ENCODE measurements at regions not wholly inside any gene's neighbourhood (a gene's known extent, or its start where the extent isn't known, plus 50 kb on each side); places are given as distances from the start of the nearest gene placed in this dataset.
"Not testable (repeated sequence)": the region's sequence is repeated elsewhere in the genome, so short reads cannot be mapped to it uniquely, and the experiment has no call there.

DNA sequence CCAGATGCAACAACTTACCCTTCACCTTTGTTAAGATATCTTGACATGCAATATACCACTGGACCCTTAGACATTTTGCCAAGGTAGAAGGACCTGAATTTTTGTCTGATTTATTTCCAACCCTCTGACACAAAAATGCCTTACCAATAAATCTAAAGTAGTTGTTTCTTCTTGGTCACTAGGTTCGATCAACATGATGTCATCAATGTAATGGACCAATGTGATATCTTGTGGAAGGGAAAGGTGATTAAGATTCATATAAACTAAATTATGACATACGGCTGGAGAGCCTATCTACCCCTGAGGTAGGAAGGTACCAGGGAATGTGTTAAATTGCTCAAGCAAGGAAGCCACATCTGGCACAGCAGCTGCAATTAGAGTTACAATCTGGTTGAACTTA lies 67.7 kb upstream of the SERPINE2 start:
- no peak for DNase-seq

DNA sequence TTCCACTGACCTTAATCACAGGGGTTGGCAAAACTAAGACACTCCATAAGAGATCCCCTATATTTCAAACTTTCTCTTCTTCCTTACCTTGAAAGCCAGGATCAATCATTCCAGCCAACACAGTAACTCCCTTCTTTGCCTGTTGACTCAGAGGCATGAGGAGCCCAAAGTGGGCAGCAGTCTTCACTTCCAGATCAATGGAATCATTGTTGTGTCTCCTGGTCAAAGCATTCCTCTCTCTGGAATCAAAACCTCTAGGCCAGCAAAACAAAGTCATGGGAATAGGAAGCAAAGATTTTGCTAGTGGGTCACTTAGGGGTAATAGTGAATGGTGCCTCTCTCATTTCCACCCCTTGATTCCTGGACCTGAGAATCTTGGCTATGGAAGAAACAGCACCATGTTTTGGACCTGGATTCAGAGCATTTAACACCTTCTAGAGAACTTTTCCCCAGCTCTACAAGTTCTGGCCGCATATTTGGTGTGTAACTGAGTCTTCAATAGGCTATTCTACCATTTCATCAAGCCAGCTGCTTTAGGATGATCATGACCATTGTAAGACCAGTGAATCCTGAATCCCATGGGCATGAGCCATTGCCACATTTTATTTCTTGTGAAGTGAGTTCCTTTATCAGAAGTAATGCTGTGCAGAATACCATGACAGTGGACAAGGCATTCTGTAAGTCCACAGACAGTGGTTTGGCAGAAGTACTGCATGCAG lies 65.7 kb upstream of the SERPINE2 start:
- DNase-seq, result no peak

DNA sequence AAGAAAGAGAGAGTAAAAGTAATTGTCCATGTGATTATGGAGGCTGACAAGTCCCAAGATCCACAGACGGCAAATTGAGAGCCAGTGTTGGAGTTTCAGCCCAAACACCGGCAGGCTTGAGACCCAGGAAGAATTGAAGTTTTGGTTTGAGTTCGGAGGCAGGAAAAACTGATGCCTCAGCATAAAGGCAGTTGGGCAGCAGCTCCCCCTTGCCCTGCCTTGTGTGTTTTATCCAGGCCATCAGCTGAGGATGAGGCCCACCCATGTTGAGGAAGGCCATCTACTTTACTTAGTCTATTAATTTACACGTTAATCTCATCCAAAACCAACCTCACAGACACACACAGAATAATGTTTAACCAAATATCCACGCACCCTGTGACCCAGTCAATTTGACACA lies 64.6 kb upstream of the SERPINE2 start:
- DNase-seq, result no peak

DNA sequence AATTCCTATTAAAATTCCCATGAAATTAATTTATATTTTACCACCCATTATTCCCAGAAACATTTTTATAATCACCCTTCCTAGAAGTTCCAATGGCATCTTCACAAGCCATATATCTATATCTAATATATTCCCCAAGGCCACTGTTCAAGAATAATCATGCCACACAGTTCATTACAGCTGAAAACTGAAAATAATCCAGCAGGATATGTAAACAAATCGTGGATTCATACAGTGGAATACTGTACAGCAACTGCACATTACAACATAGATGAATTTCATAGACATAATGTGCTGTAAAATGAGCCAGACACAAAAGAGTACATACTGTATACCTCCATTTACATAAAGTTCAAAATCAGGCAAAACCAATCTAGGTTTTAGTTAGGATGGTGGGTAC lies 63.9 kb upstream of the SERPINE2 start:
- no peak for DNase-seq

DNA sequence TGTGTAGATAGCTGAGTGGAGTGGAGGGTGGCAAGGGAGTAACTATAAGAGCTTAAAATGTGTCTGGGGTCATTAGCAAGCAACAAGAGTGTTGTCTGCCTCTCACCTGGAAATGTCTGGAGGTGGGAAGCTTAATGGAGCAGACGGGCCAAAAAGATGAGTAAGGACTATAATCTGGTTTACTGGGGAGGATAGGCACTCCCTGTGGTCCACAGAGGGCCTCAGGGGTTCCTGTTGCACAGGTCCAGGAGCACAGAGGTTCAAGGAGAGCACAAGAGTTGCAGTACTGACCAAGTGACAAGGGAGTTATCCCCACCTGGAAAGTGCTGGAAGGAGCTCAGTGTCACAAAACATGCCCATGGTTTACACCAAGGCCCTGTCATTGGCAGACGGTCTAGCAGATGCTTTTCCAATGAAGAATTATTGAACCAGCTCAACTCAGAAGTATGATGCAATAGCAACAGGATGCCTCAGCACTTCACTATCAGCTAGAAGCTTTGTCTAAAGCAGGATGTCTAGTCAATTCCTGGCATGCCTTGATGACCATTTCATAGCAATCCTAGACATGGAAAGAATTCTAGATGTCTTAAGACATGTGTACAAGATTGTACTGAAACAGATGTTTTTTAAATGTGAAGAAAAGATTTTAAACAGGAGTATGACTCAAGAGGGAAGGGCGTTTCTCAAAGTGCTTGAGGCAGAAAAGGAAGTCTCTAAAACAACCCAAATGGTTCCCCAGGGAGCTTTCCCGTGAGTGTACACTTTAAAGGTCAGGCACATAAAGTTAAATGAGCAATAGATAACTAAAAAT lies 62.9 kb upstream of the SERPINE2 start:
- DNase-seq, result no peak

DNA sequence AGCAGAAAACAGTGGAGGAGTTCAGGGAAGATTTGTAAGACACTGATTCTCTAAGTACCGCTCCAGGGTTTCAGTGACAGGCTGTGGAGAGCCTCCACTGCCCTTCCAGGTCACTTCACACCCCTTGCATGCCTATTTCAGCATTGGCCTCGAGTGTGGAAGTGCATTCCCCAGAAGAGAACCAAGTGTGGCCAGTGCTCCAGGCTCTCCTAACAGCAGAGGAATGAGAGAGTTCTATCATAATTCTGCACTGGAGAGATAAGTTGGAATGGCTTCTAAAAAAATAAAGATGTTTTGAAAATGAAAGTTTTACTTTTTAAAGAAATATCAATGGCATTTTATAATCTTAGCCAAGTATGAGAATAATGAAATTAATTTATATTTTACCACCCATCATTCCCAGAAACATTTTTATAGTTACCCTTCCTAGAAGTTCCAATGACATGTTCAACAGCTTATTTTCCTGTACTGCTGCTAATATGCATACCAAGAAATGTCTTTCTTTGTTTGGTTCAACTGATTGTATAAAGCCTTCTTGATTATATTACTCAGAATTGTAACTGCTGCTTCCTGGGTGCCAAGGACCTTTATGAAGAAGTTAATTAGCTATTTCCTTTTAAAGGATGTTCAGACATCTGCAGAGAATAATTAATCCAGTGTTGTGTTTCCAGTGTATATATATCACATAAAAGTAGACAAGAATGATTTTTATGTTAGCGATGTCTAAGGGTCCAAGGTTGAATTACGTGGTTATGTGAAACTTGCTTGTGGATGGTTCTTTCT lies 61.0 kb upstream of the SERPINE2 start:
- no peak for DNase-seq

DNA sequence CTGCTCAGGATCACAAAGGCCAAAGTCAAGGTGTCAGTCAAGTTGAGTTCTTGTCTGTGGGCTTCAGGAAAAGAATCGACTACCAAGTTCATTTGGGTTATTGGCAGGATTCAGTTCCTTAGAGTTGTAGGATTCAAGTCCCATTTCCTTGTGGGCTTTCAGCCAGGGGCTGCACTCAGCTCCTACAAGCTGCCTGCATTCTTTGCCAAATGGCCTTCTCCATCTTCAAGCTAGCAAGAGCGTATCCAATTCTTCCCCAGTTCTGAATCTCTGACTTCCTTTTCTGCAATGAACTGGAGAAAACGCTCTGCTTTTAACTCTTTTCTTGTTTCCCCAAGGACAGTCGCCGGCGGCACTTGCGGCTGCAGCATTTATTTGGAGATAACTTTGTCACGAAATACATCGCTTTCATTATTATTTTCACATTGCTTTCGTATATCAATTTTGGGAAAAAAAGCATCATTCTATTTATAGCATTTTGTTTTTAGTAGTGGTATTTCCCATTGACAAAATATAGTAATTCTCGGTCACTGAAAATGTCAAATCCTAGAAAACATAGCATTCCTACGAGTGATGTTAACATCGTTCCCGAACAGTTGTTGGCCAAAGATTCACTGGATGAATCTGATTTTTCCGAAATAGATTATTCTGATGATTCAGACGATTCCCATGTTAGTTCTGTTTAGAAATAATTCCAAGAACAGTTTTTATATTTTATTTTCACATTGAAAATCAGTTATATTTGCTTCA lies 59.6 kb upstream of the SERPINE2 start:
- no peak for DNase-seq

DNA sequence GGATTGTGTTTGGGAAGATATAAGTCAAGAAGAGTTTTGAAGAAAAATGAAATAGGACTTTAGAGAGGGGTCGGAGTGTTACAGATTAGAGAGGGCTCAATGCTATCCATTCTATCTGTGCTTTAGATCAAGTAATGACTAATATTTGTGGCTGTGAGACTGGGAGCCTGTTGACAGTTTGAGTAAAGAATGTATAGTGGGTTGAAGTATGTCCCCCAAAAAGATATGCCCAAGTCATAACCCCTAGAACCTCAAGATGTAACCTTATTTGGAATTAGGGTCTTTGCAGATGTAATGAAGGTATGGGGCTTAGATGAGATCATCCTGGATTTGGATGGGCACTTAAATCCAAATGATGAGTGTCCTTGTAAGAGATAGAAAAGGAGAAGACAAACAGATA lies 55.3 kb upstream of the SERPINE2 start:
- DNase-seq, result no peak

DNA sequence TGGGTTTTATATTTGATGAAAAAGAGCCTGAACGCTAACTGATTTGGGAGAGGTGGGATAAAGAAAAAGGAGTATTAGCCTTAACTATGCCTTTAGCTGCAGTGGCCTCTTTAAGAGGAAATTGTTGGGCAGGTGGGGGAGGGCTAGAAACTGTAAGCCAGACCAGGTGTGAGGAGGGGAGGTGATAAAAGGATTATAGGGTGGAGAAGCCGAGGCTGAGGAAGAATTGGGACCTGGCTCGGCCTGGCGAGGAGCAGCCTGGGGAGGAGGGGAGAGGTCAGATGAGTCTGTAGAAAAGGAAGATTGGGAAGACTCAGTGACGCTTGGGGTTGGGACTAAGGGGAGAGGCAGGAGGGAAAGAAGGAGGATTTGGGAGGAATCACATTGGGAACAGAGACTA lies 52.6 kb upstream of the SERPINE2 start:
- not testable (repeated sequence) for DNase-seq

DNA sequence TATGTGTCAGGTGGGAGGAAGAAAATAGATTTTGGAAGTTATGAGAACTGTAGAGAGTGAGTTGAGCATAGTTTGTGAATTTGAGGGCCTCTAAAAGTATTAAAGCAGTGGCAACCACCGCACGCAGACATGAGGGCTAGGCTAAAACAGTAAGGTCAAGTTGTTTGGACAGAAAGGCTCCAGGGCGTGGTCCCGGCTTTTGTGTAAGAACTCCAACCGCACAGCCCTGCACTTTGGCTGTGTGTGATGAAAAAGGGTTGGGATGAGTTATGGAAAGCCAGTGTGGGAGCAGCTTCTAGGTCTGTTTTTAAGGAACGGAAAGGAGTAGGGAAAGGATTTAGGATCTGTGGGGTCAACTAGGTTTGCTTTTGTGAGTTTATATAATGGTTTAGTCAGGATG lies 50.5 kb upstream of the SERPINE2 start:
- DNase-seq, result not testable (repeated sequence)
